Mucosa of stomach (tissue), 1 donor: ENCODE measurements at regions not wholly inside any gene's neighbourhood (a gene's known extent, or its start where the extent isn't known, plus 50 kb on each side); places are given as distances from the start of the nearest gene placed in this dataset.
"Not testable (repeated sequence)": the region's sequence is repeated elsewhere in the genome, so short reads cannot be mapped to it uniquely, and the experiment has no call there.

ENCODE experiments used
- H3K27me3 ChIP-seq: one replicate; pipeline ENCODE4 v1.7.0; 2013; ENCODE audit warnings: mild to moderate bottlenecking, low read length; ENCODE audit not compliant: control insufficient read depth, insufficient read depth
- H3K36me3 ChIP-seq: one replicate; pipeline ENCODE4 v1.7.0; 2013; ENCODE audit warnings: low read length; ENCODE audit not compliant: control insufficient read depth, insufficient read depth
- H3K4me1 ChIP-seq: one replicate; pipeline ENCODE4 v1.7.0; 2013; ENCODE audit warnings: mild to moderate bottlenecking, low read length; ENCODE audit not compliant: control insufficient read depth, insufficient read depth
- H3K4me3 ChIP-seq: one replicate; pipeline ENCODE4 v1.7.0; 2013; ENCODE audit warnings: low read length
- H3K9ac ChIP-seq: one replicate; pipeline ENCODE4 v1.7.0; 2013; ENCODE audit warnings: mild to moderate bottlenecking, low read length, moderate library complexity
- H3K9me3 ChIP-seq: one replicate; pipeline ENCODE4 v1.7.0; 2013; ENCODE audit warnings: mild to moderate bottlenecking, low read length, moderate library complexity; ENCODE audit not compliant: control insufficient read depth
- donor health status: Pancreatic carcinoma.

GRCh38 chr1:65535981-65536380 lies 115.5 kb downstream of the LEPR start:
- Histone ChIP-seq H3K27me3 (no peaks in the 10 kb centered on the region), H3K4me1 (peaks cover 11% of the 10 kb centered on the region), H3K4me3 (no peak overlapping the region), H3K36me3 (no peaks in the 10 kb centered on the region), H3K9me3 (no peaks in the 10 kb centered on the region), H3K9ac (no peak overlapping the region)

GRCh38 chr1:65538086-65538485 lies 117.6 kb downstream of the LEPR start:
- H3K36me3 ChIP-seq: no peaks in the 10 kb centered on the region
- peaks cover 11% of the 10 kb centered on the region for H3K4me1 ChIP-seq
- H3K9me3 ChIP-seq: no peaks in the 10 kb centered on the region
- H3K4me3 ChIP-seq: no peak overlapping the region
- H3K27me3 ChIP-seq: no peaks in the 10 kb centered on the region
- H3K9ac ChIP-seq: no peak overlapping the region

- H3K9me3 ChIP-seq: no peaks in the 10 kb centered on the region
- no peaks in the 10 kb centered on the region for H3K27me3 ChIP-seq
- peaks cover 11% of the 10 kb centered on the region for H3K4me1 ChIP-seq
- H3K36me3 ChIP-seq: no peaks in the 10 kb centered on the region
- H3K4me3 ChIP-seq: no peak overlapping the region
- no peak overlapping the region for H3K9ac ChIP-seq
Measured at GRCh38 chr1:65538664-65539063, 118.2 kb downstream of the LEPR start.

- Histone ChIP-seq H3K36me3 (no peaks in the 10 kb centered on the region), H3K9me3 (no peaks in the 10 kb centered on the region), H3K4me3 (no peak overlapping the region), H3K27me3 (no peaks in the 10 kb centered on the region), H3K4me1 (peaks cover 11% of the 10 kb centered on the region), H3K9ac (no peak overlapping the region)
Measured at GRCh38 chr1:65539266-65540131, 119.0 kb downstream of the LEPR start.

- H3K9ac ChIP-seq: no peak overlapping the region
- no peaks in the 10 kb centered on the region for H3K9me3 ChIP-seq
- H3K4me3 ChIP-seq: no peak overlapping the region
- H3K4me1 ChIP-seq: peaks cover 11% of the 10 kb centered on the region
- no peaks in the 10 kb centered on the region for H3K36me3 ChIP-seq
- no peaks in the 10 kb centered on the region for H3K27me3 ChIP-seq
Measured at GRCh38 chr1:65541161-65541560, 120.7 kb downstream of the LEPR start.

- Histone ChIP-seq H3K36me3 (no peaks in the 10 kb centered on the region), H3K9ac (no peak overlapping the region), H3K9me3 (no peaks in the 10 kb centered on the region), H3K27me3 (no peaks in the 10 kb centered on the region), H3K4me3 (no peak overlapping the region), H3K4me1 (peaks cover 11% of the 10 kb centered on the region)
Measured at GRCh38 chr1:65541865-65542264, 121.4 kb downstream of the LEPR start.

GRCh38 chr1:65542592-65542991 lies 122.1 kb downstream of the LEPR start:
- not testable (repeated sequence) for H3K27me3 ChIP-seq, H3K4me3 ChIP-seq, H3K36me3 ChIP-seq, H3K9ac ChIP-seq, H3K9me3 ChIP-seq
- H3K4me1 ChIP-seq: peaks cover 11% of the 10 kb centered on the region

- not testable (repeated sequence) for H3K36me3 ChIP-seq, H3K9me3 ChIP-seq, H3K4me3 ChIP-seq, H3K27me3 ChIP-seq, H3K4me1 ChIP-seq, H3K9ac ChIP-seq
Measured at GRCh38 chr1:65550306-65551010, 130.0 kb downstream of the LEPR start.

GRCh38 chr1:65552484-65552883 lies 132.0 kb downstream of the LEPR start:
- H3K27me3 ChIP-seq, H3K36me3 ChIP-seq, H3K4me1 ChIP-seq, H3K4me3 ChIP-seq, H3K9ac ChIP-seq, H3K9me3 ChIP-seq: not testable (repeated sequence)

- H3K9me3 ChIP-seq, H3K4me3 ChIP-seq, H3K36me3 ChIP-seq, H3K9ac ChIP-seq, H3K27me3 ChIP-seq, H3K4me1 ChIP-seq: not testable (repeated sequence)
Measured at GRCh38 chr1:65554086-65554764, 133.8 kb downstream of the LEPR start.

- no peak overlapping the region for H3K4me3 ChIP-seq
Measured at GRCh38 chr1:65554829-65555228, 134.4 kb downstream of the LEPR start.

GRCh38 chr1:65558215-65558614 lies 137.7 kb downstream of the LEPR start:
- Histone ChIP-seq H3K9me3 (no peaks in the 10 kb centered on the region), H3K4me3 (no peak overlapping the region)

More at GRCh38 chr1:65554829-65555228, 134.4 kb downstream of the LEPR start:
- Histone ChIP-seq H3K9ac (no peak overlapping the region), H3K4me1 (no peaks in the 10 kb centered on the region), H3K9me3 (no peaks in the 10 kb centered on the region), H3K27me3 (no peaks in the 10 kb centered on the region), H3K36me3 (no peaks in the 10 kb centered on the region)

More at GRCh38 chr1:65558215-65558614, 137.7 kb downstream of the LEPR start:
- H3K4me1 ChIP-seq: no peaks in the 10 kb centered on the region
- no peak overlapping the region for H3K9ac ChIP-seq
- H3K27me3 ChIP-seq: no peaks in the 10 kb centered on the region
- no peaks in the 10 kb centered on the region for H3K36me3 ChIP-seq
